ENCODE measurements at regions not wholly inside any gene's neighbourhood (a gene's known extent, or its start where the extent isn't known, plus 50 kb on each side); places are given as distances from the start of the nearest gene placed in this dataset.
"Not testable (repeated sequence)": the region's sequence is repeated elsewhere in the genome, so short reads cannot be mapped to it uniquely, and the experiment has no call there.

GRCh38 chr6:109879521-109879920 is 98.6 kb upstream of the GPR6 start:
- DNase-seq (ENCODE audit: low spot score) = no peak
- H3K4me3 ChIP-seq (ENCODE audit: low read depth in 1 of 3, low read length in 3 of 3) = no peak overlapping the region
- 91% methylated on average over 15 of the region's 15 CpGs for WGBS

DNA sequence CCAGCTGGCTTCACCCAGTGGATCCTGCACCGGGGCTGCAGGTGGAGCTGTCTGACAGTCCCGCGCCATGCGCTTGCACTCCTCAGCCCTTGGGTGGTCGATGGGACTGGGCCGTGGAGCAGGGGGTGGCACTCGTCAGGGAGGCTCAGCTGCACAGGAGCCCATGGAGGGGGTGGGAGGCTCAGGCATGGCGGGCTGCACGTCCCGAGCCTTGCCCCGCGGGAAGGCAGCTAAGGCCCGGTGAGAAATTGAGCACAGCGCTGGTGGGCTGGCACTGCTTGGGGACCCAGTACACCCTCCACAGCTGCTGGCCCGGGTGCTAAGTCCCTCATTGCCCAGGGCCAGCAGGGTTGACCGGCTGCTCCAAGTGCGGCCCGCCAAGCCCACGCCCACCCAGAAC is 97.0 kb upstream of the GPR6 start:
- WGBS = 87% methylated on average over 19 of the region's 19 CpGs
- not testable (repeated sequence) for H3K9ac ChIP-seq (ENCODE audit: low read depth in 1 of 2, low read length in 2 of 2); H3K9me3 ChIP-seq (ENCODE audit: control insufficient read depth in 4 of 4, low read length in 3 of 4); H3K4me3 ChIP-seq (ENCODE audit: low read depth in 1 of 3, low read length in 3 of 3); H3K36me3 ChIP-seq (ENCODE audit: control insufficient read depth in 4 of 4, insufficient read depth in 3 of 4, low read depth in 1 of 4, low read length in 3 of 4); DNase-seq (ENCODE audit: low spot score); H3K27ac ChIP-seq (ENCODE audit: low read depth in 1 of 2, low read length in 2 of 2); H3K27me3 ChIP-seq (ENCODE audit: control insufficient read depth in 4 of 4, insufficient read depth in 4 of 4, low read length in 3 of 4); H3K4me1 ChIP-seq (ENCODE audit: control insufficient read depth in 4 of 4, insufficient read depth in 4 of 4, low read length in 3 of 4)

More at GRCh38 chr6:109879521-109879920, 98.6 kb upstream of the GPR6 start:
- Histone ChIP-seq H3K9me3 (ENCODE audit: control insufficient read depth in 4 of 4, low read length in 3 of 4) (no peaks in the 10 kb centered on the region), H3K4me1 (ENCODE audit: control insufficient read depth in 4 of 4, insufficient read depth in 4 of 4, low read length in 3 of 4) (no peaks in the 10 kb centered on the region), H3K27ac (ENCODE audit: low read depth in 1 of 2, low read length in 2 of 2) (no peak overlapping the region), H3K27me3 (ENCODE audit: control insufficient read depth in 4 of 4, insufficient read depth in 4 of 4, low read length in 3 of 4) (no peaks in the 10 kb centered on the region), H3K36me3 (ENCODE audit: control insufficient read depth in 4 of 4, insufficient read depth in 3 of 4, low read depth in 1 of 4, low read length in 3 of 4) (no peaks in the 10 kb centered on the region), H3K9ac (ENCODE audit: low read depth in 1 of 2, low read length in 2 of 2) (no peak overlapping the region)
- no peak for TF ChIP-seq NR2F2 (IDR thresholded peaks at IDR 0.05)
- no peak for TF ChIP-seq SP1 (IDR thresholded peaks at IDR 0.05)
- TF ChIP-seq HNF4A (conservative IDR thresholded peaks at IDR 0.05) = no peak
- TF ChIP-seq TAF1 (conservative IDR thresholded peaks at IDR 0.05) = no peak
- TF ChIP-seq EGR1 (IDR thresholded peaks at IDR 0.05; ENCODE audit: low read depth in 2 of 2) = no peak
- no peak for TF ChIP-seq REST (IDR thresholded peaks at IDR 0.05)

DNA sequence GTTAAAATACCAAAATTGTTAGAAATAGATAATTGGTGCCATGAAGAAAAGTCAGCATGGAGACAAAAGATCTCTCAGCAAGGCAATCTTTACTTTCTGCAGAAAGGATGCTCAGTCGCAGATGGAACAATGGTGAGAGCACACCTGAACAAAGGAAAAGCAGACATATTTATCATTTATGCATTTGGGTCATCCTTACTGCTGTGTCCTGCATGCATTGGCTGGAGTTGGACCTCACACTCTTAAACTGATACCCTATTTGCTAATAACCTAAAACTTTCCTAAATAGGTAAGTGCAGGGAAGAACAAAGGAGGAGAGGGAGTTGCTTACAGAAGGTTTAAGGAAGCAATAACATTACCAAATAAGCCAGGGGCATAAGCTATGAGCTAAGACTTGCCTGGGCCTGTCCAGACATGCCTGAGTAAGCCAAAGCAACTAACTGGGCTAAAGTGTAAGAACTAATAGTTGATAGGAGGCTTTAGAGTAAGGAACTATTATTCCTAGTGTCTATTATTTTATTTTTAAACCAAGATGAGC is 96.1 kb upstream of the GPR6 start:
- H3K36me3 ChIP-seq (ENCODE audit: control insufficient read depth in 4 of 4, insufficient read depth in 3 of 4, low read depth in 1 of 4, low read length in 3 of 4); H3K9me3 ChIP-seq (ENCODE audit: control insufficient read depth in 4 of 4, low read length in 3 of 4); DNase-seq (ENCODE audit: low spot score); H3K9ac ChIP-seq (ENCODE audit: low read depth in 1 of 2, low read length in 2 of 2); H3K4me1 ChIP-seq (ENCODE audit: control insufficient read depth in 4 of 4, insufficient read depth in 4 of 4, low read length in 3 of 4); H3K27ac ChIP-seq (ENCODE audit: low read depth in 1 of 2, low read length in 2 of 2); H3K27me3 ChIP-seq (ENCODE audit: control insufficient read depth in 4 of 4, insufficient read depth in 4 of 4, low read length in 3 of 4); H3K4me3 ChIP-seq (ENCODE audit: low read depth in 1 of 3, low read length in 3 of 3): not testable (repeated sequence)
- WGBS = 94% methylated on average over 1 of the region's 1 CpG

DNA sequence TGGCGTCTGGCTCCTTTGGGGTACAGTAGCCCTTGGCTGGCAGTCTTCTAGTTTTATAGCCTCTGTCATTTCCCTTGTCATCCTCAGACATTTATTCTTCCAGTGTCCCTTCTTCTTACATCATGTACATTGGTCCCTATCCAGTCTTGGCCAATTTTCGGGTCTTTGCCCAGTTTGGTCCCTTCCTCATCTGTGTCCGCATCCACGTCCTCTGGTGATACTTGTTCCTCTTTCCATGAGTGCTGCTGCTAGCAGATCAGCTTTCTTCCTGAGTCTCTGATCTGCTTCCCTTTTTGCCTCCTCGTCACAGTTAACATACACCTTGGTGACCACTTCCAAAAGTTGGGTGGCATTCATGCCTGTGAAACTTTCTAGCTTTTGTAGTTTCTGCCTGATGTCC is 86.2 kb upstream of the GPR6 start:
- Histone ChIP-seq H3K4me3 (ENCODE audit: low read depth in 1 of 3, low read length in 3 of 3) (no peak overlapping the region), H3K27ac (ENCODE audit: low read depth in 1 of 2, low read length in 2 of 2) (no peak overlapping the region), H3K9ac (ENCODE audit: low read depth in 1 of 2, low read length in 2 of 2) (no peak overlapping the region), H3K27me3 (ENCODE audit: control insufficient read depth in 4 of 4, insufficient read depth in 4 of 4, low read length in 3 of 4) (no peaks in the 10 kb centered on the region), H3K9me3 (ENCODE audit: control insufficient read depth in 4 of 4, low read length in 3 of 4) (no peaks in the 10 kb centered on the region), H3K4me1 (ENCODE audit: control insufficient read depth in 4 of 4, insufficient read depth in 4 of 4, low read length in 3 of 4) (no peaks in the 10 kb centered on the region), H3K36me3 (ENCODE audit: control insufficient read depth in 4 of 4, insufficient read depth in 3 of 4, low read depth in 1 of 4, low read length in 3 of 4) (no peaks in the 10 kb centered on the region)
- 80% methylated on average over 5 of the region's 5 CpGs for WGBS
- DNase-seq (ENCODE audit: low spot score) = no peak
- TF ChIP-seq MAX (IDR thresholded peaks at IDR 0.05) = no peak
- TF ChIP-seq FOXA2 (IDR thresholded peaks at IDR 0.05) = no peak
- TF ChIP-seq RXRA (IDR thresholded peaks at IDR 0.05) = no peak
- no peak for TF ChIP-seq HNF4A (conservative IDR thresholded peaks at IDR 0.05)
- TF ChIP-seq REST (IDR thresholded peaks at IDR 0.05) = no peak
- TF ChIP-seq NR2F2 (IDR thresholded peaks at IDR 0.05) = no peak
- TF ChIP-seq TAF1 (conservative IDR thresholded peaks at IDR 0.05) = no peak
- TF ChIP-seq CTCF (IDR thresholded peaks at IDR 0.05; ENCODE audit: low read depth, low read length, missing input control) = no peak
- no peak for TF ChIP-seq RAD21 (IDR thresholded peaks at IDR 0.05)
- no peak for TF ChIP-seq EGR1 (IDR thresholded peaks at IDR 0.05; ENCODE audit: low read depth in 2 of 2)
- TF ChIP-seq SP1 (IDR thresholded peaks at IDR 0.05) = no peak
- no peak for TF ChIP-seq JUND (IDR thresholded peaks at IDR 0.05)
- TF ChIP-seq GABPA (IDR thresholded peaks at IDR 0.05 in 1 of 2, conservative IDR thresholded peaks at IDR 0.05 in 1 of 2) = no peak

All from liver (tissue), 8 donors.